DMS153 treated with DMSO at 0.1 percent for 48 hours (cell line): ENCODE measurements at regions not wholly inside any gene's neighbourhood (a gene's known extent, or its start where the extent isn't known, plus 50 kb on each side); places are given as distances from the start of the nearest gene placed in this dataset.
"Not testable (repeated sequence)": the region's sequence is repeated elsewhere in the genome, so short reads cannot be mapped to it uniquely, and the experiment has no call there.

Source experiments
- DNase-seq: peaks from one replicate; lab custom pipeline; 2025; ENCODE audit not compliant: unreplicated experiment; lab: John Stamatoyannopoulos, UW

- DNase-seq: no peak
Measured at GRCh38 chr12:67070307-67070600, 198.9 kb upstream of the CAND1 start.

DNA sequence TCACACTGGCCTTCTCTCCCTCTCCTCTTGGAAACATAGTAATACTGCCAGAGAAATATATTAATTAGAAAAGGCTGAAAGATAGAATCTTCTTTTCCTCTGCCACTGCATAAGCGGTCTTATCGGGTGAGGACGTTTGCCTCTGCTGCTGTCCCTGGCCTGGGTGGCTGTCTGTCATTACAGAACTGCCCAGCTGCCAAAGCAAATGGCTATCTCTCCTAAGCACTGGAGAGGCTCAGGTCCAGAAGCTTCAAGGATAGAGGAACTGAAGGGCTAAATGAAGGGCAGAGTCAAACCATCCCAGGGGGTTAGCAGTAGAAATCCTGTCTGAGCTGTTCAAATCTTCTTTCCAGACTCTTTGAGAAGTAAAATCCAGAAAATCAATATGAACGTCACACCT, 198.6 kb upstream of the CAND1 start:
- no peak for DNase-seq

- DNase-seq: not testable (repeated sequence)
Measured at GRCh38 chr12:67072281-67072680, 196.9 kb upstream of the CAND1 start.

DNA sequence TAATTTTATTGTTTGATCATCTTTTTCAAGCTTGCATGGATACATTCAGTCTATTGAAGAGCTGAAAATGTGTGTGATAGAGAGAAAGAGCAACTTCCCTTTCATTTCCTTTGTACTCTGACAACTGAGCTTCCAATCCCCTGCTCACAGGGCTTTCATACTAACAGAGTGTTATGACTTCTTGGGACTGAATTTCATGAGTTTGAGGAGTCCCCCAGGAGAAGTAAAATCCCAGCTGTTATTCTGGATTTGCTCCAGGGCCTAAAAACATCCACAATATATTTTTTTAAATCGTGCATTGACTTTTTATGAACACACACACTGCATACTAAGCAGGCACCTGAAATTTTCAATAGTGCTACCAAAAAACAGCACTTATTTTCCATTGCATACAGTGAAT, 195.8 kb upstream of the CAND1 start:
- no peak for DNase-seq

GRCh38 chr12:67074072-67074471, 195.1 kb upstream of the CAND1 start:
- no peak for DNase-seq

- DNase-seq: no peak
Measured at GRCh38 chr12:67077617-67078016, 191.5 kb upstream of the CAND1 start.

DNA sequence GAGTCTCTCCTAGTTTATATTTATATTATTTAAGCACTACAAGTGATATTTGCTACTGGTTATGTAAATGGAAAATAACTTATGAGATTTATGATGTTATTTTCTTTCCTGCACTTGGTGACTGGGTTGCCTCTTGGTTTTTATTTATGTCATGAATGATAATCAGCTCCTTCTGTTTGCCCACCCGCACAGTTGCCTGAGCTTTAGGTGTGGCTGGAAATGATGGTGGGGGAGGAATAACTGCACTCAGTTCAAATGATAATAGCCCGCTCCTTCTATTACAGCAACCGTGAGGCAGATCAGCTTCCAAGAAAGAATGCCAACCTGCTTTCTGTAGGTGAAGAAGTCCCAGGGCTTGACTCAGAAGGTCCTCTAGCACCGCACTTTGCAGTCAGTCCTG, 190.2 kb upstream of the CAND1 start:
- no peak for DNase-seq

- DNase-seq: no peak
Measured at GRCh38 chr12:67080637-67081036, 188.5 kb upstream of the CAND1 start.

- no peak for DNase-seq
Measured at GRCh38 chr12:67082221-67082620, 186.9 kb upstream of the CAND1 start.

GRCh38 chr12:67085699-67086098, 183.5 kb upstream of the CAND1 start:
- DNase-seq: no peak

DNA sequence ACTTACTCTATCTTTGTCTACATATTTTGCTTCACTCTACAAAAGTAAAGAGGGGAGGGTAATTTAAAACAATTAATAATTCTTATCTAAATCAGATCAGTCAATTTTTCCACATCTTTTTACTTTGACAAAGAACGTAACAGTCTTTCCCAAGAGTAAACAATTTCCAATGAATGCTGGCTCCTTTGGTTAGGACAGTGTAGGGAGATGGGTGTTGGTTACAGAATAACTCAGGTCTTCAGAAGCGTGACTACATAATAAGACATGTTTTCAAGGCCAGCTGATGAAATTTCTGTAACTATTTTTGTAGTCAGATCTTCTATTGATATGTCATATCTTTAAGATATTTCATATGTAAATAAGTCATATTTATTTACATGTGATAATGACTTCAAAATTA, 183.0 kb upstream of the CAND1 start:
- no peak for DNase-seq

DNA sequence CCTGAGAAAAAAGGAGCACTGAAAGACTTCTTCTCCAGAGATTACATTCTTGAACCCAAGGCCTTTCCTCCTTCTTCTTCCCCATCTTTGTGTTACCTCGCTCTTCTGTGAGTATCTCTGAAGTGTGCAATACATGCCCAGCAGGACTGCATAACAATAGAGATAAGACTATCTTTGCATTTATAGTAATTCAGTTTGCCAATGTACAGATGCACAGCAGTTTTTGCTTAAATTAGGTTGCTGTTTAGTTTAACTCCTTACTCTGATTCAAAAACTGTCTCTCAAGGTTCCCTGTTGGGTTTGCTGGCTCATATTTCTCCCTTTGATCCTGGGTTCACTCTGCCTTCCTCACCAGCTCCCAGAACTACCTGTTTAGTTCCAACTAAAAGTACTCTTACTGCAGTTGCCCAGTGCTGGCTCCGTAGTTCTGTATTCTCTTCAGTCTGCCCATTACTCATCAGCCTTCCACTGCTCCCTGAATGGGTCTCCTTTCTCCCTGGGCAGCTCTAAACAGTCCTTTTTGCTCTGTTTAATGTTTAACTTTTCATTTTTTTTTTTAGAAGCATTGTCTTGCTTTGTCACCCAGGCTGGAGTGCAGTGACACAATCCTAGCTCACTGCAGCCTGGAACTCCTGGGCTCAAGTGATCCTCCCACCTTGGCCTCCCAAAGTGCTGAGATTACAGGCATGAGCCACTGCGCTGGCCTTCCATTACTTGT, 180.6 kb upstream of the CAND1 start:
- DNase-seq: no peak

- DNase-seq: no peak
Measured at GRCh38 chr12:67091204-67091603, 178.0 kb upstream of the CAND1 start.

DNA sequence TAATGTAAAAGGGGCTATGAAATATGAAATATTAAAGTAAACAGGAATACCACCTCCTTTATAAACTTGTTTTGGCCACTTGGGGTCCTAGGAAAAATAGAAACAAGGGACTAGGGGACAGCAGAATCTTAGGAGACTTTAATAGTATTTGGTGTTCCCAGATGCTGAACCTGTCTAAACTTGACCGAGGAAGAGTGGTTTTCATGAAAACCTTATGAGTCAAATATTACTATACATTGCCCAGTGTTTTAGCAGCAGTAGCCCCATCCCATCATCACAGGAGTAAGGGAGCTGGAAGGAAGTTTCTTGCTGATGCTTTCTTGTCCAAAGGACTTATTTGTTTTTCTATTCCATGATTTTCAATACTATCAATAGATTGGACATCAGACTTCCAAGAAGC, 177.5 kb upstream of the CAND1 start:
- DNase-seq: no peak

DNA sequence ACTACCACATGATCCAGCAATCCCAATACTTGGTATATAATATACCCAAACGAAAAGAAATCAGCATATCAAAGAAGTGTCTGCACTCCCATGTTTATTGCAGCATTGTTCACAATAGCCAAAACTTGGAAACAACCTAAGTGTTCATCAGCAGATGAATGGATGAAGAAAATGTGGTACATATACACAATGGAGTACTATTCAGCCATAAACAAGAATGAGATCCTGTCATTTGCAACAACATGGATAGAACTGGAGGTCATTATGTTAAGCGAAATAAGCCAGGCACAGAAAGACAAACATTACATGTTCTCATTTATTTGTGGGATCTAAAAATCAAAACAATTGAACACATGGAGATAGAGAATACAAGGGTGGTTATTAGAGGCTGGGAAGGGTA, 176.2 kb upstream of the CAND1 start:
- DNase-seq: not testable (repeated sequence)

- no peak for DNase-seq
Measured at GRCh38 chr12:67096533-67097318, 172.4 kb upstream of the CAND1 start.

- DNase-seq: no peak
Measured at GRCh38 chr12:67099858-67100257, 169.3 kb upstream of the CAND1 start.

DNA sequence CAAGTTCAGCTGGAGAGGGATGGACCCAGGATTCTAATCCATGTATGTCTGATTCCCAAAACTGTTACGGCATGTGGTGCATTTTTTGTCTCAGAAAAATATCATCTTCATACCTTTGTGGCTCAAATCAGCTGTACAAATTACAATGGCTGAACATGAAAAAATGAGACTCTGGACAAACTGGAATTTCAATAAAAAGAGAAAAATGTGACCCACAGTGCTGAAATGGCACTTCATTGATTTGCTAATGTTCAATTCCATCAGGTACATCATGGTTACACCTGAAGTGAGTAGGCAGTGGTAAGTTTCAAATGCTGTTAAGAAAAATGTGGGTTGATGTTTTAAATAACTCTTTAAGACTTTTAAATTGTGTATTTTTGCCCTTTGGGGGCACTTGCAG, 165.6 kb upstream of the CAND1 start:
- no peak for DNase-seq

DNA sequence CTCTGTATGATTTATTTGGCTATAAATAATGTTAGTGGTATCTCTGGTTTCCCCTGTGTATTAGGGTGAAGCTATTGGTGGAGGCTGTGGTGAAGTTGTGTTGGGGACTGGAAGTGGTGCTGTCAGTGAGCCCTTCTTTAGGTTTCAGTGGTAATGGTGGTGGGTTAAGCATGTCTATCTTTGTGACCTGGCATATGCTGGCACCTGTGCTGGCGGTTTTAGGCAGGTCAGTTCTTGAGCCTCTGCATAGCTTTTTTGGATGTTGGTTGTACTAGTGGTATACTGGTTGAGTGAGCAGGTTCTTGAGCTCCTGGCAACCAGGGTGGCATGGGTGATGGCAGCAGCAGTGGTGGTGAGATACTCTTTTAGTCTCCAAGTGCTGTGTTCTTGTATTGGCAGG, 161.9 kb upstream of the CAND1 start:
- DNase-seq: no peak

DNA sequence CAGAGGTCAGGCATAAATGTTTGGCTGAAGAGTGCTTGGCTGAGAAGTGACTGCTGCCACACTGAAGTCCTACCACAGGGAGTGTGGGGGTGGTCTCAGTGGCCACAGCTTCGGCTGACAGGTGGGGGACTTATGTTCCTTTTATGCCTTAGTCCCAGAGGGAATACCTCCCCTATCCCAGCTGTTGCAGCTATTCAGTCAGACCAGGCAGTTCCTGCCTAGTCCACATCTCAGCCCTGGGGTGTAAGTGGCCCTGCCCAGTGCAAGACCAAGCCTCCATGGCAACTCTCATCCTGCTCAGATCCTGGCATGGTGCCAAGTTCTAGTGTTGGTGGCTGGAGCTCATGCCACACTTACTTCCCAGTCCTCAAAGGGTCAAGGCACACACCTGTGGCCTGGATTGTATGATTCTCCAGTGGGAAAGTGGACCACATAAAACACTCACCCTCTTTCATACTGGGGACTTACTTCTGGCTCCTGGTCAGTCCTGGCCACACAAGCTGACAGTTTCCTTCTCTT, 161.3 kb upstream of the CAND1 start:
- DNase-seq: no peak

DNA sequence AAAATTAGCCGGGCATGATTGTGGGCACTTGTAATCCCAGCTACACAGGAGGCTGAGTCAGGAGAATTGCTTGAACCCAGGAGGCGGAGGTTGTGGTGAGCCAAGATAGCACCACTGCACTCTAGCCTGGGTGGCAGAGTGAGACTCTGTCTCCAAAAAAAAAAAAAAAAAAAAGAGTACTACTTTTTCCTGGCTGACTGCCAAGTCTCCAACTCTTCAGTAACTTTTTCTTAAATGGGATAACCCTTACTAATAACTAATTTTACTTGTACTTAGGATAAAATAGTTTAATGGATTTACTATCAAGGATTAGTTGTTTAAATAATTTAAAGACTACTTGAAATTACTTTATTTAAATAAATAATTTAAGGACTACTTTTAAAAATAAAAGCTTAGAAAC, 158.8 kb upstream of the CAND1 start:
- DNase-seq: not testable (repeated sequence)

- DNase-seq: no peak
Measured at GRCh38 chr12:67111182-67111581, 158.0 kb upstream of the CAND1 start.

DNA sequence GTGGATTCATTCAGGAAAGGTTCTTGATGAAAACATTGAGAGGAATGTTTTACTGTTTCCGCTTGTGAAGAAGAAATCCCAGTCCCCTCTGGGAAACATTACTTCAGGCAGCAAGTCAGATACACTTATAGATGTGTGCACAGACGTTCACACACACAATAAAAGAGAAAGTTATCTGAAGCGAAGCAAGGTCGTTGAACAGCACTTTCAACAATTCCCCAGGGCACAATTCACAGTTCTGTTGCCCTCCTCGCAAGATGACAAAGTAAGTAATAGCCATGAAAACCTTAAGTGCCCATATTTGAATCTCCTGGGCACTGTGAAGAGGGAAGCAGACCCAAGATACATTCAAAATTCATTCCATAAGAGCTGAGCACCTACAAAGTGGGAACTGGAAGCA, 156.6 kb upstream of the CAND1 start:
- no peak for DNase-seq
